OCI-LY7 (cell line): ENCODE measurements at regions not wholly inside any gene's neighbourhood (a gene's known extent, or its start where the extent isn't known, plus 50 kb on each side); places are given as distances from the start of the nearest gene placed in this dataset.

Experiments used
- BruUV-seq: library from RNA; stranded (reverse); fragments of 400-500 nt; replicated peaks from 2 replicates; lab custom pipeline; 2021; lab: Mats Ljungman, UMichigan
- CTCF ChIA-PET: fragments of 300-600 bp; sonication (Branson Sonifier 250); formaldehyde crosslinking; loops from one replicate; lab custom pipeline; 2022; ENCODE audit warnings: antibody characterized with exemption; ENCODE audit not compliant: unreplicated experiment; lab: Charles Lee
- POLR2A ChIA-PET: fragments of 300-600 bp; sonication (Branson Sonifier 250); formaldehyde crosslinking; loops from one replicate; lab custom pipeline; 2022; ENCODE audit warnings: antibody characterized with exemption; lab: Charles Lee
- DNase-seq: peaks from one replicate; pipeline ENCODE4 v3.0.0-alpha.2; 2015; ENCODE audit warnings: low spot score
- H2AFZ ChIP-seq: fragments of 200-600 bp; sonication (generic), shearing (Covaris generic); 2 replicates; pipeline ENCODE4 v1.6.1; 2014; ENCODE audit warnings: mild to moderate bottlenecking, antibody characterized with exemption, low read length, moderate library complexity
- H3K27ac ChIP-seq: fragments of 200-600 bp; sonication (generic); 2 replicates; pipeline ENCODE4 v1.5.1; 2014; ENCODE audit warnings: mixed run types, low read depth, mild to moderate bottlenecking, moderate library complexity, low read length, inconsistent platforms; ENCODE audit not compliant: poor library complexity, severe bottlenecking
- H3K36me3 ChIP-seq: fragments of 200-600 bp; sonication (generic); 2 replicates; pipeline ENCODE4 v1.6.1; 2014; ENCODE audit warnings: mild to moderate bottlenecking, antibody characterized with exemption, low read length, moderate library complexity, mixed read lengths; ENCODE audit not compliant: insufficient read depth
- H3K4me1 ChIP-seq: fragments of 200-600 bp; sonication (generic); 2 replicates; pipeline ENCODE4 v1.5.1; 2014; ENCODE audit warnings: mild to moderate bottlenecking, low read length; ENCODE audit not compliant: insufficient read depth, poor library complexity, severe bottlenecking
- H3K4me2 ChIP-seq: fragments of 200-600 bp; sonication (generic); 2 replicates; pipeline ENCODE4 v1.6.1; 2014; ENCODE audit warnings: mild to moderate bottlenecking, low read length
- H3K4me3 ChIP-seq: fragments of 200-600 bp; sonication (generic); 2 replicates; pipeline ENCODE4 v1.5.1; 2014; ENCODE audit warnings: mild to moderate bottlenecking, low read depth, low read length; ENCODE audit not compliant: poor library complexity, severe bottlenecking
- H3K79me2 ChIP-seq: fragments of 200-600 bp; sonication (generic); 2 replicates; pipeline ENCODE4 v1.6.1; 2016; ENCODE audit warnings: low read depth, mild to moderate bottlenecking, low read length, moderate library complexity, mixed read lengths; ENCODE audit not compliant: insufficient read depth
- H3K9me2 ChIP-seq: fragments of 200-600 bp; sonication (generic); 2 replicates; pipeline ENCODE4 v1.6.1; 2016; ENCODE audit warnings: mild to moderate bottlenecking, low read length, mixed read lengths; ENCODE audit not compliant: insufficient read depth
- H3K9me3 ChIP-seq: fragments of 200-600 bp; sonication (generic); 2 replicates; pipeline ENCODE4 v1.6.1; 2014; ENCODE audit warnings: mild to moderate bottlenecking, mixed run types, low read length, mixed read lengths
- H4K20me1 ChIP-seq: fragments of 200-600 bp; sonication (generic); 2 replicates; pipeline ENCODE4 v1.6.1; 2014; ENCODE audit warnings: mild to moderate bottlenecking, antibody characterized with exemption, low read length, moderate library complexity, mixed read lengths; ENCODE audit not compliant: insufficient read depth
- CTCF ChIP-seq: fragments of 200-600 bp; sonication (generic); conservative IDR thresholded peaks from 2 replicates; pipeline ENCODE4 v1.5.1; 2014; ENCODE audit warnings: mild to moderate bottlenecking, antibody characterized with exemption, low read length, moderate library complexity, mixed read lengths
- EZH2phosphoT487 ChIP-seq: fragments of 200-600 bp; sonication (generic); IDR thresholded peaks from 2 replicates; pipeline ENCODE4 v1.6.1; 2018; ENCODE audit warnings: low read depth, borderline replicate concordance, mild to moderate bottlenecking, mixed run types, antibody characterized with exemption, low read length, moderate library complexity, mixed read lengths
- intact Hi-C: fragments of 100-400 bp; cut with micrococcal nuclease; formaldehyde crosslinking; loops from one replicate; pipeline ENCODE4 v1.10.0; 2022; ENCODE audit not compliant: unreplicated experiment

- Histone ChIP-seq H3K9me2 (no peaks in the 10 kb centered on the region), H3K36me3 (no peaks in the 10 kb centered on the region), H3K4me1 (peaks cover 24% of the 10 kb centered on the region), H3K4me3 (no peak overlapping the region), H3K79me2 (no peaks in the 10 kb centered on the region), H3K9me3 (no peaks in the 10 kb centered on the region), H3K4me2 (no peak overlapping the region), H4K20me1 (no peaks in the 10 kb centered on the region), H3K27ac (no peak overlapping the region), H2AFZ (no peak overlapping the region)
- no TSS peak for BruUV-seq
- no peak for DNase-seq
- TF ChIP-seq CTCF, result no peak
- no peak for TF ChIP-seq EZH2phosphoT487
- ChIA-PET POLR2A (interaction anchor here (0.6 to 1.0 kb wide), 3 partner anchors 28 to 114 kb away, joined by 3 read pairs; no protein-coding TSS in a partner anchor), CTCF (no interaction called here)
- intact Hi-C loops, result loop anchor here (5.0 kb wide), 1 partner anchor 136 kb away; no protein-coding TSS in a partner anchor
These were observed 103.5 kb downstream of the SPRY4 start for GRCh38 chr5:142221091-142221860.

GRCh38 chr5:142219146-142219545, 105.7 kb downstream of the SPRY4 start:
- Histone ChIP-seq H3K4me3 (no peak overlapping the region), H4K20me1 (no peaks in the 10 kb centered on the region), H3K9me3 (no peaks in the 10 kb centered on the region), H2AFZ (no peak overlapping the region), H3K4me1 (peaks cover 24% of the 10 kb centered on the region), H3K9me2 (no peaks in the 10 kb centered on the region), H3K36me3 (no peaks in the 10 kb centered on the region), H3K4me2 (no peak overlapping the region), H3K79me2 (no peaks in the 10 kb centered on the region), H3K27ac (no peak overlapping the region)
- intact Hi-C loops, result no loop called here
- no peak for DNase-seq
- no TSS peak for BruUV-seq
- CTCF ChIA-PET, result no interaction called here
- POLR2A ChIA-PET, result interaction anchor here (0.5 kb wide), 1 partner anchor 135 kb away, joined by 3 read pairs; no protein-coding TSS in a partner anchor
- TF ChIP-seq CTCF (no peak), EZH2phosphoT487 (no peak)

- ChIA-PET CTCF (interaction anchor here (0.6 kb wide), 1 partner anchor 108 kb away, joined by 3 read pairs; no protein-coding TSS in a partner anchor), POLR2A (interaction anchor here (0.6 kb wide), 1 partner anchor 98 kb away, joined by 3 read pairs; no protein-coding TSS in a partner anchor)
- H4K20me1 ChIP-seq, result no peaks in the 10 kb centered on the region
- intact Hi-C loops, result no loop called here
- no peaks in the 10 kb centered on the region for H3K9me3 ChIP-seq
- H2AFZ ChIP-seq, result no peak overlapping the region
- H3K27ac ChIP-seq, result no peak overlapping the region
- H3K4me1 ChIP-seq, result peaks cover 1% of the 10 kb centered on the region
- H3K4me3 ChIP-seq, result no peak overlapping the region
- H3K36me3 ChIP-seq, result no peaks in the 10 kb centered on the region
- BruUV-seq, result no TSS peak
- no peaks in the 10 kb centered on the region for H3K9me2 ChIP-seq
- TF ChIP-seq CTCF (no peak), EZH2phosphoT487 (no peak)
- DNase-seq, result no peak
- H3K79me2 ChIP-seq, result no peaks in the 10 kb centered on the region
- no peak overlapping the region for H3K4me2 ChIP-seq
These were observed 107.9 kb downstream of the SPRY4 start for GRCh38 chr5:142216931-142217330.
